K562 (cell line): ENCODE measurements at regions not wholly inside any gene's neighbourhood (a gene's known extent, or its start where the extent isn't known, plus 50 kb on each side); places are given as distances from the start of the nearest gene placed in this dataset.

Experiments
- BHLHE40 ChIP-seq: IDR thresholded peaks from 2 replicates; pipeline ENCODE4 v1.6.1; 2011; ENCODE audit warnings: low read length, improper control_type of control experiment
- CSDE1 ChIP-seq, 2 experiments: fragments of 450-650 bp; IDR thresholded peaks; 2 replicates each; pipeline ENCODE4 v1.6.1; 2016; ENCODE audit warnings: mild to moderate bottlenecking in 1 of 2
- EZH2 ChIP-seq: IDR thresholded peaks from 2 replicates; pipeline ENCODE4 v1.6.1; 2012; ENCODE audit warnings: low read depth, mild to moderate bottlenecking, inconsistent platforms, low read length, borderline replicate concordance
- FOXA1 ChIP-seq: fragments of 450-650 bp; IDR thresholded peaks from 2 replicates; pipeline ENCODE4 v1.6.1; 2016; ENCODE audit warnings: mild to moderate bottlenecking, borderline replicate concordance
- MBD2 ChIP-seq: sonication (generic); IDR thresholded peaks from 2 replicates; pipeline ENCODE4 v1.6.1; 2016; ENCODE audit warnings: low read depth, borderline replicate concordance
- NFYB ChIP-seq: IDR thresholded peaks from 2 replicates; pipeline ENCODE4 v1.6.1; 2011; ENCODE audit warnings: mild to moderate bottlenecking, moderate library complexity; ENCODE audit not compliant: insufficient read length; ENCODE audit errors: extremely low read depth
- POLR2A ChIP-seq: fragments of 450-650 bp; conservative IDR thresholded peaks from 2 replicates; pipeline ENCODE4 v1.6.1; 2016
- RAD21 ChIP-seq, 2 experiments: fragments of 250-450 bp in 1 of 2; fragments of 450-650 bp in 1 of 2; sonication (Bioruptor Pico) in 1 of 2; formaldehyde crosslinking in 1 of 2; IDR thresholded peaks in 1 of 2; conservative IDR thresholded peaks in 1 of 2; 2 replicates each; pipeline versions ENCODE4 v1.4.0 to v1.8.0; 2020 to 2022; ENCODE audit warnings: mild to moderate bottlenecking in 2 of 2, moderate library complexity in 1 of 2
- SMAD1 ChIP-seq: fragments of 150-350 bp; IDR thresholded peaks from 2 replicates; pipeline ENCODE4 v1.6.1; 2014; ENCODE audit warnings: low read length, low read depth; ENCODE audit not compliant: partially characterized antibody

GRCh38 chr10:117936566-117936965 is 110.2 kb downstream of the RAB11FIP2 start:
- TF ChIP-seq CSDE1 (IDR thresholded peaks at IDR 0.05) (no peak), FOXA1 (no peak), POLR2A (no peak), SMAD1 (no peak), NFYB (no peak), EZH2 (no peak), BHLHE40 (no peak), RAD21 (CRISPR knock-in tag; conservative IDR thresholded peaks at IDR 0.05 in 1 of 2, IDR thresholded peaks at IDR 0.05 in 1 of 2) (no peak), MBD2 (no peak)
